ES-I3 (cell line): ENCODE measurements at regions not wholly inside any gene's neighbourhood (a gene's known extent, or its start where the extent isn't known, plus 50 kb on each side); places are given as distances from the start of the nearest gene placed in this dataset.

Source experiments
- H3K36me3 ChIP-seq: 2 replicates; pipeline ENCODE4 v1.6.1; 2013; ENCODE audit warnings: mild to moderate bottlenecking, low read length, control low read depth, moderate library complexity; ENCODE audit not compliant: insufficient read depth
- H3K4me1 ChIP-seq: 2 replicates; pipeline ENCODE4 v1.6.1; 2013; ENCODE audit warnings: mild to moderate bottlenecking, control low read depth, low read length; ENCODE audit not compliant: insufficient read depth
- H3K9ac ChIP-seq: 2 replicates; pipeline ENCODE4 v1.6.1; 2013; ENCODE audit warnings: low read depth, mild to moderate bottlenecking, low read length, moderate library complexity
- H3K9me3 ChIP-seq: 2 replicates; pipeline ENCODE4 v1.6.1; 2013; ENCODE audit warnings: mild to moderate bottlenecking, low read length, moderate library complexity; ENCODE audit not compliant: control insufficient read depth, insufficient read depth

GRCh38 chr15:31474059-31474868, 147.6 kb downstream of the KLF13 start:
- H3K9me3 ChIP-seq, result no peaks in the 10 kb centered on the region
- H3K36me3 ChIP-seq, result no peaks in the 10 kb centered on the region
- H3K4me1 ChIP-seq, result no peaks in the 10 kb centered on the region
- H3K9ac ChIP-seq, result no peak overlapping the region

GRCh38 chr15:31476236-31476810, 149.7 kb downstream of the KLF13 start:
- Histone ChIP-seq H3K36me3 (no peaks in the 10 kb centered on the region), H3K9ac (no peak overlapping the region), H3K9me3 (no peaks in the 10 kb centered on the region), H3K4me1 (no peaks in the 10 kb centered on the region)

DNA sequence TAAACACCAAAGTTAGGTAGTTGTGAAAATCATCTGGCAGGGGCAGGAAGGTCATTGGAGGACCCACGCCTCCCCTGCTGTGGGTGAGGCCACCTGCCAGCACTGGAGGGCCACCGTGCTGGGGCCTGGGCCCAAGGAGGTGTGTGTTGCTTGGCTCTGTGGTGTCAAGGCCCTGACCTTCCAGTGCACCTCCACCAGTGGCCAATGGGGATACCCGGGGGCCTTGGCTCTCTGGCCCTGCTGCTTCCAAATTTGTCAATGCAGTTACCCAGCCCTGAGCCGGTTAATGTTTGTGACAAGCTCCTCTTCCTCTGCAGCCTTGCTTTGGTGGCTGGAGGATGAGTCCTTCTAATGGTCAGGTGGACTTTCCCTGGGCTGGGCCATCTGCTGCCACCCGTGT, 150.2 kb downstream of the KLF13 start:
- Histone ChIP-seq H3K9me3 (no peaks in the 10 kb centered on the region), H3K9ac (no peak overlapping the region), H3K36me3 (no peaks in the 10 kb centered on the region), H3K4me1 (no peaks in the 10 kb centered on the region)

- no peaks in the 10 kb centered on the region for H3K9me3 ChIP-seq
- no peaks in the 10 kb centered on the region for H3K4me1 ChIP-seq
- no peaks in the 10 kb centered on the region for H3K36me3 ChIP-seq
- H3K9ac ChIP-seq, result no peak overlapping the region
Measured at GRCh38 chr15:31477301-31477700, 150.7 kb downstream of the KLF13 start.

DNA sequence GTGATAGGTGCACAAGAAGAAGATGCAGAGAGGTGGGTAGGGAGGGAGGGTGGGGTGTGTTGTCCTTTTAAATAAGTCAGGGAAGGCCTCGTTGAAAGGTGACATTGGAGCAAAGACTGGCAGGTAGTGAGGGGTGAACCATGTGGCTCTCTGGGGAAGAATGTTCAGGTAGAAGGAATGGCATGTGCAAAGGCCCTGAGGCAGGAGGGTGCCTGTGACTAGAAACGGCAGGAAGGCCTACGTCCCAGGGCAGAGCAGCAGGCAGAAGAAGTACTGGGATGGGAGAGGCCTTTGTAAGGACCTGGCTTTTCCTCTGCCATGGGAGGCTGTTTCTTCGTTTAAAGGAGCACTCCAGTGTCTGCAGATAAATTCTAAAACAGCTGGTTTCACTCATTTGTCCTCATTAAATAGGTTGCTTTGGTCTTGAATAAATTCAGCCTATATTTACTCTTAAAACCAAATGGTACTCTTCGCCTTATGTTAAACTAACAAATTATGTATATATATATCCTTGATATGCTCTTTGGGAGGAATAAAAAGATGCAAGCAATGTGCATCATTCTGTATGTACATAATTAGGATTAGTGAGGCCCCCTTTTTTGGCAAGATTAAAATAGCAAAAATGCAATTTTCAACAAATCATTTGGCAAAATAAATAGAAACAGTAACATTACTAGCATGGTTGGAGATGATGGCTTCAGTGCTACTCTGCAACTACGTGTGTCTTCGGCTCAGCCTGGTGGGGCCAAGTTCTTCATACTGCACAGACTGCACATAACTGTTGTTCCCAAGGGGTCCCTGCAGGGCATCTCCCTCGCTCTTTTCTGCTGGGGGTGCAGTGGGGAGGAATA, 151.4 kb downstream of the KLF13 start:
- Histone ChIP-seq H3K9ac (no peak overlapping the region), H3K9me3 (no peaks in the 10 kb centered on the region), H3K36me3 (no peaks in the 10 kb centered on the region), H3K4me1 (no peaks in the 10 kb centered on the region)

DNA sequence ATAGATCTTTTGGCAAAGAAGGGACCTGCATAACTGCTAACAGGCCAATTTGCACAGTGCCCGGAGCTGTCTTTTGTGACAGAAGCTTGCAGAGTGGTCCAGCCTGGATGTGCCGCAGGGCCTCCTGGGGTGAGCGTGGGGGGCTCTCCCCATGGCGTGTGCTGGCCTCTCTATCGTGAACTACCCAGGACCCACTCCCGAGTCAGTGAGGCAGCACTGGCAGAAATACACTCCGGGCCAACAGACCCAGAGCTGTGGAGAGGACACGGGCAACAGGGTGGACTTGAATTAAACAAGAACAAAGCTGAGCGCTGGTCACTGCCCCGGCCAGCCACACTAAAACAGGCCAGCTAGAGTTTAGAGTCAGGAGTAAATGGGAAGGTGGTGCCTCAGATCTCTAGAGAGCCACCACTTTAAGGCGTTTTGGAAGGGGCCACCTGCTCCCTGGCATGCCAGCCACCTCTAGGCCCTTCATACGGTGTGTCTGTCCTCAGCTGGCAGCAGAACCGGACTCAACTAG, 152.1 kb downstream of the KLF13 start:
- no peaks in the 10 kb centered on the region for H3K4me1 ChIP-seq
- H3K9ac ChIP-seq, result no peak overlapping the region
- no peaks in the 10 kb centered on the region for H3K9me3 ChIP-seq
- H3K36me3 ChIP-seq, result no peaks in the 10 kb centered on the region

- no peaks in the 10 kb centered on the region for H3K36me3 ChIP-seq
- no peaks in the 10 kb centered on the region for H3K4me1 ChIP-seq
- no peak overlapping the region for H3K9ac ChIP-seq
- H3K9me3 ChIP-seq, result no peaks in the 10 kb centered on the region
Measured at GRCh38 chr15:31480356-31481025, 153.9 kb downstream of the KLF13 start.

- H3K4me1 ChIP-seq, result no peaks in the 10 kb centered on the region
- no peaks in the 10 kb centered on the region for H3K36me3 ChIP-seq
- no peak overlapping the region for H3K9ac ChIP-seq
- H3K9me3 ChIP-seq, result no peaks in the 10 kb centered on the region
Measured at GRCh38 chr15:31481142-31481541, 154.5 kb downstream of the KLF13 start.

DNA sequence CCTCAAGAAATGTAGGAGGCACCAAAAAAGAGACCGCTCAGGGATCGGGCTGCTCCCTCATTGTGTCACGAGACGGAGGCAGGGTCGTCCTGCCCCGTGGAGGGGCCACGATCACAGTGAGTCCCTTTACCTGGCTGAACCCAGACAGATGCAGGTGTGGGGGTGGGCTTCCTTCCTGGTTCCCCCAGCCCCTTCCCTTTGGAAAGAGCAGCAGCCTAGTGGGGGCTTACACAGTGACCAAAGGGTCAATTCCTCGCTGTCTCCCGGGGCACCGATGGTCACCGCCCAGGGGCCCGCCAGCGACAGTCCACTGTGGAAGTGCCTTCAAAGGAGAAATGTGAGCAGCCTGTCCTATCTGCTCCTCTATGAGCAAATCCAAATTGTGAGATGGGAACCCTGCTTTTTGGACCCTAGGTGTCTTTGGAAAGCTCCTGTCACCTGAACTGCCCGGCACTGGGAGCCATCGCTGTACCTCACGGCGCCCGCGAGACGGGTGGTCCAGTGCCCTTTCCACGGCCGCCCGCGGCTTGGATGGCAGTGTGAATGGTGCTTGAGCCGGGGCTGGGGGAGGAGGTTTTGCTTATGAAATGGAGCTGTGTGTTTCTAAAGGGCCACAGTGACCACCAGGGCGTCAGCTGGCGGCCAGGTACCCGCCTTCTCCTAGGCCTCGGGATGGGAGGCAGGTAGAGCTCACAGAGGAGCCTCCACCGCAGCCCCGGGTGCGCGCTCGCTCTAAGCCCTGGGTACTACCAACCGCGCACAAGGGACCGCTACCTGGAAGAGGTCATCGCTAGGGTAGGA, 155.7 kb downstream of the KLF13 start:
- no peaks in the 10 kb centered on the region for H3K9me3 ChIP-seq
- H3K4me1 ChIP-seq, result no peaks in the 10 kb centered on the region
- no peak overlapping the region for H3K9ac ChIP-seq
- H3K36me3 ChIP-seq, result no peaks in the 10 kb centered on the region

DNA sequence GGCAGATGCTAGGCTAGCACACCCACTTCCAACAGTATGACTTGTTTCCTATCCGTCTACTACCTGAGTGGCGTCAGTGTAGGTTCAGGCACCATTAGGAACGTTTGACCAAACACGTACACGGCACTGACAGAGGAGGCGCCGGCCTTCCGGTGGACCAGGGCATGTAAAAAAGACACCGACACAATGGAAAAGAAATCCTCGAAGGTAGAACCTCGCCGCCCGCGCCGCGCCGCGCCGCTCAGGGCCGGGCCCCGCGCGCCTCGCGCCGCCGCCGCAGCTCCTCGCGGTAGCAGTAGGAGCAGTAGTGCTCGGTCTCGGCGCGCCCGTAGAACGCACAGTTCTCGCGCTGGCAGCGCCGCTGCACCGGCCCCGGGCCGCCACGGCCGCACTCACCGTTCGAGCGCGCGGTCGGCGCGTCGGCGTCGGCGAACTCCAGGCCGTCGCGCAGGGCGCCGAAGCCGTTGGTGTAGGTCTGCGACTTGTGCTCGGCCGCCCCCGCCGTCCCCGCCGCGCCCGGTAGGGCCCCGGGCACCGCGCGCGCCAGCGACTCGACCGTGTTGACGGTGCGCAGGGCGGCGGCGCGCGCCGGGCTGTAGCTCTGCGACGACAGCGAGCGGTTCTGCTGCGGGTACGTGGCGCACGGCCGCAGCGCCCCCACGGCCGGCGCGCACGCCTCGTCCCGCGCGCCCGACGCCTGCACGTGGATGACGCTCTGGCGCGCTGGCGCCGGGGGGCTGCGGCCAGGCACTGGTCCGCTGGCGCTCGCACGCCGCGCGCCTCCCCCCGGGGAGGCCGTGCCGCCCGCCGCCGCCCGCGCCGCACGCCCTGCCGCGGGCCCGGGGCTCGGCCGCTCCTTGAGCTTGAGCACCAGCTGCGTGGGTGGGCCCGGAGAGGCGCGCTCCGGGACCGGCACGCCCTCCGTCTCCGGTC, 156.7 kb downstream of the KLF13 start:
- Histone ChIP-seq H3K4me1 (no peaks in the 10 kb centered on the region), H3K36me3 (no peaks in the 10 kb centered on the region), H3K9ac (no peak overlapping the region), H3K9me3 (no peaks in the 10 kb centered on the region)

GRCh38 chr15:31483986-31484951, 157.6 kb downstream of the KLF13 start:
- H3K4me1 ChIP-seq, result no peaks in the 10 kb centered on the region
- H3K36me3 ChIP-seq, result no peaks in the 10 kb centered on the region
- no peak overlapping the region for H3K9ac ChIP-seq
- H3K9me3 ChIP-seq, result no peaks in the 10 kb centered on the region

DNA sequence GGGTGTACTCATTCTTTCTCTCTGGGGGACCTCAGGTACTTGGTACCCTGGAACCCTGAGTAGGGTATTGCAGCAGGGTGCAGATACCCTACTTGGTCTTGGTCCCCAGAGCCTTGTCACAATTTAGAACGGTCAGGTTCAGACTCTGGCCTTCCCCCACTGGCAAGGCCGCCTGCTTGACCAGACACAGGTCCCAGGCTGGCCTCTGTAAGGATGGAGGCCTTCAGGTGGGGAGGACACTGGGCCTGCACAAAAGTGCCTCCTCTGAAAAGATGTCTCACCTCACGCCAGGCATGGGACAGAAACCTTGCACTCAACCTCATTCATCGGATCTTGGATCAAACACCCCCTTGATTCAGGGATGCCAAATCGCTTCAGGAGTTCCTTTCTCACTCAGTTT, 158.4 kb downstream of the KLF13 start:
- Histone ChIP-seq H3K9ac (no peak overlapping the region), H3K4me1 (no peaks in the 10 kb centered on the region), H3K9me3 (no peaks in the 10 kb centered on the region), H3K36me3 (no peaks in the 10 kb centered on the region)
